ENCODE measurements at regions not wholly inside any gene's neighbourhood (a gene's known extent, or its start where the extent isn't known, plus 50 kb on each side); places are given as distances from the start of the nearest gene placed in this dataset.

DNA sequence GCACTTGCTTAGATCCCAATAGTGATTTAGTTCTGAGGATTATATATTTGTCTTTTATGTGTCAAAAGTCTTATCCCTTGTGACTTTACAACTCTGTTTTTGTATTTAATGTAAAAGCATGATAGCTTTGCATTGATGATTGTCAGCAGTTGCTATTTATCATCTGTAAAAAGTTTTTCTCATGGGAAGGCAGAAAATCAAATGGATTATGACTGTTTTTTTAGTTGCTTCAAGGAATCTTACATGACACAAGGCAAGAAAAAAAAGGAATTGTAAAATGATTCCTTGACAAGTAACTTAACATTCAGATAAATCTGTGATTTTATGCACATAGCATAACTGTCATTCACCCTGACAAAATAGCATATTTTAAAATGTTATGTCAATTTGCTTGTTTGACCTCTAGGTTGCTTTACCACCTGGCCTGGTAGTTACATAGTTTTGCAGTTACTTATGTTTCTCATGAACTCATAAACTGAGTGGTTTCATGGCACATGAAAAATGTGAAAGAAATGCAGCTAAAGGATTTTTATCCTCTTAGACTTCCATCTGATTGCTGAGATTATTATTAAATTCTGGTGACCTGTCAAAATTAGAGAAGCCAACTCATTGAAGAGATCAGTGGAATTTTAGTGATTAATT, 622.6 kb downstream of the ADGRL2 start:
- no peak for TF ChIP-seq CTCF (IDR thresholded peaks at IDR 0.05; ENCODE audit: control insufficient read depth, insufficient read depth, low read depth, low read length, missing control alignments)
- no peak overlapping the region for H3K4me3 ChIP-seq (ENCODE audit: control insufficient read depth, low read depth, low read length)
- DNase-seq (ENCODE audit: low read depth): no peak

DNA sequence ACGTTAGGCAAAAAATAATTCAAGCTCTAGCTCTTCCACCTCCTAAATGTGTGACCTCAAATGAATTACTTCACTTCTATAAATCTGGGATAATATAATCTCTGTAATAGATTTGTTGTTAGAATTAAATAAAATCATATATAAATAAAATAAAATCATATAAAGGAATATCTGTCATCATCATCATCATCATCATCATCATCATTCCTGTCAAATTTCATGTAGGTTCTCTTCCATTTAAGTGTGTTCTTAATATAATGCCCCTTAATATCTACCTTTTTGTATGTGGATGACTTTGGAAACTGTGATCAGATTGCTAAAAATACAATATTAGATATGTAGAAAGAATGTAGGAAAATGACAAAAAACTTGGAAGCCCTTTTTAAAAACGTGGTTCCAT, 621.0 kb downstream of the ADGRL2 start:
- TF ChIP-seq CTCF (IDR thresholded peaks at IDR 0.05; ENCODE audit: control insufficient read depth, insufficient read depth, low read depth, low read length, missing control alignments): no peak
- no peak for DNase-seq (ENCODE audit: low read depth)
- H3K4me3 ChIP-seq (ENCODE audit: control insufficient read depth, low read depth, low read length): no peak overlapping the region

GRCh38 chr1:82420584-82420983, 619.9 kb downstream of the ADGRL2 start:
- TF ChIP-seq CTCF (IDR thresholded peaks at IDR 0.05; ENCODE audit: control insufficient read depth, insufficient read depth, low read depth, low read length, missing control alignments): no peak
- H3K4me3 ChIP-seq (ENCODE audit: control insufficient read depth, low read depth, low read length): no peak overlapping the region
- DNase-seq (ENCODE audit: low read depth): no peak

GRCh38 chr1:82411605-82412004, 610.9 kb downstream of the ADGRL2 start:
- no peak overlapping the region for H3K4me3 ChIP-seq (ENCODE audit: control insufficient read depth, low read depth, low read length)
- DNase-seq (ENCODE audit: low read depth): no peak
- TF ChIP-seq CTCF (IDR thresholded peaks at IDR 0.05; ENCODE audit: control insufficient read depth, insufficient read depth, low read depth, low read length, missing control alignments): no peak

- TF ChIP-seq CTCF (IDR thresholded peaks at IDR 0.05; ENCODE audit: control insufficient read depth, insufficient read depth, low read depth, low read length, missing control alignments): no peak
- no peak for DNase-seq (ENCODE audit: low read depth)
- H3K4me3 ChIP-seq (ENCODE audit: control insufficient read depth, low read depth, low read length): no peak overlapping the region
Measured at GRCh38 chr1:82405333-82405732, 604.6 kb downstream of the ADGRL2 start.

- TF ChIP-seq CTCF (IDR thresholded peaks at IDR 0.05; ENCODE audit: control insufficient read depth, insufficient read depth, low read depth, low read length, missing control alignments): no peak
- DNase-seq (ENCODE audit: low read depth): no peak
- no peak overlapping the region for H3K4me3 ChIP-seq (ENCODE audit: control insufficient read depth, low read depth, low read length)
Measured at GRCh38 chr1:82401116-82401515, 600.4 kb downstream of the ADGRL2 start.

- TF ChIP-seq CTCF (IDR thresholded peaks at IDR 0.05; ENCODE audit: control insufficient read depth, insufficient read depth, low read depth, low read length, missing control alignments): no peak
- H3K4me3 ChIP-seq (ENCODE audit: control insufficient read depth, low read depth, low read length): no peak overlapping the region
- DNase-seq (ENCODE audit: low read depth): no peak
Measured at GRCh38 chr1:82400521-82400920, 599.8 kb downstream of the ADGRL2 start.
